ENCODE measurements at regions not wholly inside any gene's neighbourhood (a gene's known extent, or its start where the extent isn't known, plus 50 kb on each side); places are given as distances from the start of the nearest gene placed in this dataset.

- TF ChIP-seq ZBTB33 (IDR thresholded peaks at IDR 0.05) (no peak), TAF1 (conservative IDR thresholded peaks at IDR 0.05) (no peak), NR2F2 (IDR thresholded peaks at IDR 0.05) (no peak), MAX (IDR thresholded peaks at IDR 0.05) (no peak), YY1 (IDR thresholded peaks at IDR 0.05) (no peak), HNF4G (IDR thresholded peaks at IDR 0.05) (no peak), RXRA (IDR thresholded peaks at IDR 0.05) (no peak), GABPA (IDR thresholded peaks at IDR 0.05 in 1 of 2, conservative IDR thresholded peaks at IDR 0.05 in 1 of 2) (no peak), REST (IDR thresholded peaks at IDR 0.05) (no peak)
Measured at GRCh38 chr10:50936335-50936734, 50.9 kb upstream of the A1CF start.

GRCh38 chr10:50937230-50937907 lies 51.9 kb upstream of the A1CF start:
- no peak for TF ChIP-seq TAF1 (conservative IDR thresholded peaks at IDR 0.05)
- no peak for TF ChIP-seq REST (IDR thresholded peaks at IDR 0.05)
- TF ChIP-seq CTCF (IDR thresholded peaks at IDR 0.05; ENCODE audit: low read depth, low read length, missing input control), result peak; percentile 55
- no peak for TF ChIP-seq MAX (IDR thresholded peaks at IDR 0.05)
- TF ChIP-seq HNF4A (conservative IDR thresholded peaks at IDR 0.05), result peak in 1 of 2 donors; percentile 52
- no peak for TF ChIP-seq JUND (IDR thresholded peaks at IDR 0.05)
- TF ChIP-seq NR2F2 (IDR thresholded peaks at IDR 0.05), result no peak
- TF ChIP-seq RAD21 (IDR thresholded peaks at IDR 0.05), result peak; percentile 73 to 82
- no peak for TF ChIP-seq SP1 (IDR thresholded peaks at IDR 0.05)
- no peaks in the 10 kb centered on the region for H3K27me3 ChIP-seq (ENCODE audit: control insufficient read depth in 4 of 4, insufficient read depth in 4 of 4, low read length in 3 of 4)
- H3K4me3 ChIP-seq (ENCODE audit: low read depth in 1 of 3, low read length in 3 of 3), result no peak overlapping the region
- no peak overlapping the region for H3K27ac ChIP-seq (ENCODE audit: low read depth in 1 of 2, low read length in 2 of 2)
- 32% methylated on average over 4 of the region's 4 CpGs for WGBS
- H3K4me1 ChIP-seq (ENCODE audit: control insufficient read depth in 4 of 4, insufficient read depth in 4 of 4, low read length in 3 of 4), result peaks cover 0 to 3% (median 0%) of the 10 kb centered on the region in 4 donors
- DNase-seq (ENCODE audit: low spot score), result no peak
- H3K9me3 ChIP-seq (ENCODE audit: control insufficient read depth in 4 of 4, low read length in 3 of 4), result no peaks in the 10 kb centered on the region
- no peak overlapping the region for H3K9ac ChIP-seq (ENCODE audit: low read depth in 1 of 2, low read length in 2 of 2)
- no peaks in the 10 kb centered on the region for H3K36me3 ChIP-seq (ENCODE audit: control insufficient read depth in 4 of 4, insufficient read depth in 3 of 4, low read depth in 1 of 4, low read length in 3 of 4)

More at GRCh38 chr10:50936335-50936734, 50.9 kb upstream of the A1CF start:
- H3K4me1 ChIP-seq (ENCODE audit: control insufficient read depth in 4 of 4, insufficient read depth in 4 of 4, low read length in 3 of 4), result peaks cover 0 to 3% (median 0%) of the 10 kb centered on the region in 4 donors
- no peak overlapping the region for H3K9ac ChIP-seq (ENCODE audit: low read depth in 1 of 2, low read length in 2 of 2)
- H3K4me3 ChIP-seq (ENCODE audit: low read depth in 1 of 3, low read length in 3 of 3), result no peak overlapping the region
- H3K9me3 ChIP-seq (ENCODE audit: control insufficient read depth in 4 of 4, low read length in 3 of 4), result no peaks in the 10 kb centered on the region
- H3K27ac ChIP-seq (ENCODE audit: low read depth in 1 of 2, low read length in 2 of 2), result no peak overlapping the region
- no peaks in the 10 kb centered on the region for H3K27me3 ChIP-seq (ENCODE audit: control insufficient read depth in 4 of 4, insufficient read depth in 4 of 4, low read length in 3 of 4)
- H3K36me3 ChIP-seq (ENCODE audit: control insufficient read depth in 4 of 4, insufficient read depth in 3 of 4, low read depth in 1 of 4, low read length in 3 of 4), result no peaks in the 10 kb centered on the region
- DNase-seq (ENCODE audit: low spot score), result no peak

All from liver (tissue), 8 donors.